Right lobe of liver (tissue), 4 donors: ENCODE measurements at regions not wholly inside any gene's neighbourhood (a gene's known extent, or its start where the extent isn't known, plus 50 kb on each side); places are given as distances from the start of the nearest gene placed in this dataset.

Experiments
- POLR2A ChIP-seq: fragments of 450-650 bp; IDR thresholded peaks from one replicate; pipeline ENCODE4 v1.6.1; 2017; ENCODE audit warnings: antibody characterized with exemption, mild to moderate bottlenecking
- TF ChIP-seq, protein P1 (sequence below), 4 donors: fragments of 200-600 bp in 3 of 4; fragments of 450-650 bp in 1 of 4; IDR thresholded peaks; one replicate each; pipeline versions ENCODE4 v1.5.1 to v1.8.0; 2016 to 2022; ENCODE audit warnings: antibody characterized with exemption in 4 of 4, mild to moderate bottlenecking in 2 of 4
- donor health status: DM: no; HTN: no; CAD: no.
- donor health status: DM: no; HTN: no; CAD: no.
- donor health status: DM: no; HTN: yes; CAD: no.

DNA sequence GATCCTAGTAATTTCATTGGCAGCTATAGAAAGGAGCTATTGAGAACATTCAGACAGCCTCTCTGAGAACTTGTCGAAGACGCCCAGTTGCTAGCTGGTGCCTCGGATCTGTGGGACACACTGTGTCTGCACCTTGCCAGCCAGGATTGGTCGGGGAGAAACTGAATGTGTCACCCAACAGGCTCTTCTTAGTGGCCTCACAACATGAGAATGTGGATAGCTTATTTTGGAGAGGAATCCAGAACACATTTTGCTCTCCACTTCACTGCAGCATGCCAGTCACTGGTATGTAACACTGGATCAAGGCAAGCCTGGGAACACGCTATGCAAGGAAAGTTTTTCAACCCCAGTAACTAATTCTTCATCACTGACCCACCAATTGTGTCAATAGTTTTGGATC is 89.5 kb upstream of the TRPC3 start:
- no peak for TF ChIP-seq POLR2A
- TF ChIP-seq, protein P1, sequence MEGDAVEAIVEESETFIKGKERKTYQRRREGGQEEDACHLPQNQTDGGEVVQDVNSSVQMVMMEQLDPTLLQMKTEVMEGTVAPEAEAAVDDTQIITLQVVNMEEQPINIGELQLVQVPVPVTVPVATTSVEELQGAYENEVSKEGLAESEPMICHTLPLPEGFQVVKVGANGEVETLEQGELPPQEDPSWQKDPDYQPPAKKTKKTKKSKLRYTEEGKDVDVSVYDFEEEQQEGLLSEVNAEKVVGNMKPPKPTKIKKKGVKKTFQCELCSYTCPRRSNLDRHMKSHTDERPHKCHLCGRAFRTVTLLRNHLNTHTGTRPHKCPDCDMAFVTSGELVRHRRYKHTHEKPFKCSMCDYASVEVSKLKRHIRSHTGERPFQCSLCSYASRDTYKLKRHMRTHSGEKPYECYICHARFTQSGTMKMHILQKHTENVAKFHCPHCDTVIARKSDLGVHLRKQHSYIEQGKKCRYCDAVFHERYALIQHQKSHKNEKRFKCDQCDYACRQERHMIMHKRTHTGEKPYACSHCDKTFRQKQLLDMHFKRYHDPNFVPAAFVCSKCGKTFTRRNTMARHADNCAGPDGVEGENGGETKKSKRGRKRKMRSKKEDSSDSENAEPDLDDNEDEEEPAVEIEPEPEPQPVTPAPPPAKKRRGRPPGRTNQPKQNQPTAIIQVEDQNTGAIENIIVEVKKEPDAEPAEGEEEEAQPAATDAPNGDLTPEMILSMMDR (IDR thresholded peaks at IDR 0.05): no peak
